GM12873 (cell line): ENCODE measurements at regions not wholly inside any gene's neighbourhood (a gene's known extent, or its start where the extent isn't known, plus 50 kb on each side); places are given as distances from the start of the nearest gene placed in this dataset.

Experiments
- TF ChIP-seq, protein P1 (sequence below): IDR thresholded peaks from 2 replicates; pipeline ENCODE4 v1.5.1; 2012; ENCODE audit warnings: low read depth, mild to moderate bottlenecking, moderate library complexity, low read length, control low read depth; ENCODE audit not compliant: insufficient read depth; ENCODE audit errors: missing control alignments

- TF ChIP-seq, protein P1, sequence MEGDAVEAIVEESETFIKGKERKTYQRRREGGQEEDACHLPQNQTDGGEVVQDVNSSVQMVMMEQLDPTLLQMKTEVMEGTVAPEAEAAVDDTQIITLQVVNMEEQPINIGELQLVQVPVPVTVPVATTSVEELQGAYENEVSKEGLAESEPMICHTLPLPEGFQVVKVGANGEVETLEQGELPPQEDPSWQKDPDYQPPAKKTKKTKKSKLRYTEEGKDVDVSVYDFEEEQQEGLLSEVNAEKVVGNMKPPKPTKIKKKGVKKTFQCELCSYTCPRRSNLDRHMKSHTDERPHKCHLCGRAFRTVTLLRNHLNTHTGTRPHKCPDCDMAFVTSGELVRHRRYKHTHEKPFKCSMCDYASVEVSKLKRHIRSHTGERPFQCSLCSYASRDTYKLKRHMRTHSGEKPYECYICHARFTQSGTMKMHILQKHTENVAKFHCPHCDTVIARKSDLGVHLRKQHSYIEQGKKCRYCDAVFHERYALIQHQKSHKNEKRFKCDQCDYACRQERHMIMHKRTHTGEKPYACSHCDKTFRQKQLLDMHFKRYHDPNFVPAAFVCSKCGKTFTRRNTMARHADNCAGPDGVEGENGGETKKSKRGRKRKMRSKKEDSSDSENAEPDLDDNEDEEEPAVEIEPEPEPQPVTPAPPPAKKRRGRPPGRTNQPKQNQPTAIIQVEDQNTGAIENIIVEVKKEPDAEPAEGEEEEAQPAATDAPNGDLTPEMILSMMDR = no peak
These were observed 75.1 kb upstream of the GALNT9 start for GRCh38 chr12:132404435-132404855.

DNA sequence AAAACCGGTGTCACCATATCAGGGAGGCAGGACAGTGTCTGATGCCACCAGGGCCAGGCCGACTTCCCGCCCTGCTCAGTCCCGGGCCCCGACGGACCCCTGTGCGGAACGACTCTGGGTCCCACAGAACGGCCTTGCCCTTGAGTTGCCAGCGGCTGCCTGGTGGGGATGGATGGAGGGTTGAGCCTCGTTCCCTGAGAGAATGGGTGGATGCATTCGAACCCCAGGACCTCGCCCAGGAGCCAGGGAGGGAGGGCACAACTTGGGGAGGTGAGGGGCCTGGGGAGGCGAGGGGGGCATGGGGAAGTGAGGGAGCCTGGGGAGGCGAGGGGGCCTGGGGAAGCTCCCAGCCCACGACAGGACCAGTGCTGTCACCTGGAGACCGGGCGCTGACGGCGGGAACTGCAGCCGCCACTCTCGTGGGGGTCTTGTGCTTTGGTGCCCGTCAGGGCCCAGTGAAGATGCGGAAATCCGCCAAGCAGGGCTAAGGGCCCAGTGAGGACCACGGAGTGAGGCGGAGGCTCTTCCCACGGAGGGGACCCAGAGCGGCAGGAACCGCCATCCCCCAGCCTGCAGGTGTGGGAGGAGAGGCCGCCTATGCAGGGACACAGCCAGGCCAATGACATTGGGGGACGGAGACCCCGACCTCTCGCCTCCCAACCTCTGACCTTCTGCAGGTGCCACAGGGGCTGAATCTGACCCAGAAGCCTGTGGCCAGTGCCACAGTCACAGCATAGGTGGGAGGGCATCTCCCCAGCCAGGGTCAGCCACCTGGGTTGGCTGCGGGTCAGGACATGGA is 74.4 kb upstream of the GALNT9 start:
- TF ChIP-seq, protein P1 = no peak

- TF ChIP-seq, protein P1 = no peak
These were observed 73.5 kb upstream of the GALNT9 start for GRCh38 chr12:132402831-132403416.

- TF ChIP-seq, protein P1 = no peak
These were observed 72.6 kb upstream of the GALNT9 start for GRCh38 chr12:132401982-132402381.

GRCh38 chr12:132400011-132400641 is 70.7 kb upstream of the GALNT9 start:
- TF ChIP-seq, protein P1 = no peak

GRCh38 chr12:132399092-132400010 is 70.0 kb upstream of the GALNT9 start:
- TF ChIP-seq, protein P1 = no peak
